Activated CD4-positive, alpha-beta T cell treated with anti-CD3 and anti-CD28 coated beads for 4 hours (primary cell): ENCODE measurements at regions not wholly inside any gene's neighbourhood (a gene's known extent, or its start where the extent isn't known, plus 50 kb on each side); places are given as distances from the start of the nearest gene placed in this dataset.

Experiments used
- DNase-seq, 2 donors: peaks; one replicate each; pipeline ENCODE4 v3.0.0-alpha.2; 2020

DNA sequence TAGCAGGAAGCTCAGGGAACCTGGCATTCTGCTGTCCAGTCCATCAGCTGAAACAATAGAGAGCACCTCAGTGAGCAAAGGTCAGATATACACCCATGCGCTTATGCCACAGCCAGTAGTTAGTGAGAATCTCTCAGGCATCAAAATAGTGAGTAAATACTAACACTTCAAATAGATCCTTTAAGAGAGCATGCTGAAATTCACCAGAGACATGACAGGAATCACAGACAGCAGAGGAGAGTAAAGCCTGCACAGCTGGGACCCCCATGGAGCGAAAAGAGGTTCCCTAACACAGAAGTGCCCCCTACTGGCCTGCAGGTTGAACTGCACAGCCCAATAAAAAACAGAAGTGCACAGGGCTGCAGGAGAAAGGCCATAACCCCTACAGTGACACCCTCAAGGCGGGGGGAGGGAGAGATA is 57.6 kb upstream of the ANTXRL start:
- peak; percentile 2 to 8 for DNase-seq

DNA sequence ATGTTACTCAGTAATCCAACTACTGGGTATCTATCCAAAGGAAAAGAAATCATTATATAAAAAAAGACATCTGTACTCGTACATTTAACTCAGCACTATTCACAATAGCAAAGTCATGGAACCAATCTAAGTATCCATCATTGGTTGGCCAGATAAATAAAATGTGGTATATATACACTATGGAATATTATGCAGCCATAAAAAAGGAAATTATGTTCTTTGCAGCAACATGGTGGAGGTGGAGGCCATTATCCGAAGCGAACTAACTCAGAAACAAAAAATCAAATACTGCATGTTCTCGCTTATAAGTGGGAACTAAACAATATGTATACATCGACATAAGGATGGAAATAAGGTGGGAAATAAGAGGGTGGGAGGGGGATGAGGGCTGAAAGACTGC is 56.2 kb upstream of the ANTXRL start:
- no peak for DNase-seq

DNA sequence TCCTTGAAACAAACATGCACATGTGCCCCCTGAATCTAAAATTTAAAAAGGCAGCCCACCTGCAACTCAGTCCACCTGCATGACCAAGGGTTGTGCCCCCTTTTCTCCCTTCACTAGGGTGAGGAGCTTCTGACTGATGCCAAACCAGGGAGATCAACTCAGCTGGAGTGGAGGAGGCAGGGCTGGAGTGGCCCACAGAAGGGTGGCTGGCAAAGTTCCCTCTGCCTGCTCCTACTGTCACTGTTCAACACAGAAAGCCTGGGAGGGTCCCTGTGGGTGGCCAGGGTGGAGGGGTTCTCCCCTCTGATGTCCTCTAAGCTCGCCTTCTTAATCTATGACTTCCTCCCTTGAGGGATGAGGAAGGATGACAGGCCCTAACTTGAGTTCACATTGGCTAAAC is 55.7 kb upstream of the ANTXRL start:
- DNase-seq, result no peak

DNA sequence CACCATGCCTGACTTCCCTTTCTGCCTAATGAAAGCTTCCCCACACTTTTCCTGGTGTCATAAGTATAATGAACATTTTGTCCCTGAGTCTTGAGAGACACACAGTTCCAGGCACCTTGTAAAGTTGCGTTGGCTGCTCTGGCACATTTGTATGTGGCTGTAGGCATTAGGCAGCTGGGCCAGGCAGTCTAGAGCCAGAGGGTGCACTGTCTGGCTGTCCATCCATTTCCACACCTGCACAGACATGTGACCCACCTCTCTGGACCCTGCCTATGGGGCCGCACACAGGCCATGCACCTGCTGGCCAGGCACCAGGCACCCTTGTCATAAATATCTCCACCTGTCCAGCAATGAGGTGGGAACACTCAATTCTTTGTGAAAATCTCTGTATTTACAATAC is 54.7 kb upstream of the ANTXRL start:
- DNase-seq, result no peak

DNA sequence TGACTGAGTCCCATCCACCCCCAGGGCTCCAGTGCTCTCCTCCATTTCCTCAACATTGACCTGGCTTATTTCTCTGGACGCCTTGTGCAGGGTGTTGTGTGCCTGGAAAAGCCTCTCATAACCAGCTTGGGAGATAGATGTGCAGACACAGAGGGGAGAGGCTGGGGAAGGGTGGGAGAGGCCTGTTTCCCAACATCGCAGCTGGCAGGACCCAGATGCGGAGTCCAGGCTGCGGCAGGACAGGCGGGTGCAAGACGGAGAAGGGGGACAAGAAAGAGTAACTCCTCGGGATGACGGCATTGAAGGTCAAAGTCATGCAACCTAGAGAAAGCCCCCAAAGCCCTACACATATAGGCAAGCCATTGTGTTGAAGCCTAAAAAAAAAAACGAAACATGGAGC is 54.1 kb upstream of the ANTXRL start:
- no peak for DNase-seq

- DNase-seq, result peak in 1 of 2 donors; percentile 1
These were observed 53.6 kb upstream of the ANTXRL start for GRCh38 chr10:46233181-46233580.

GRCh38 chr10:46234026-46234425 is 52.8 kb upstream of the ANTXRL start:
- peak in 1 of 2 donors; percentile 1 for DNase-seq

GRCh38 chr10:46234431-46235060 is 52.3 kb upstream of the ANTXRL start:
- no peak for DNase-seq

GRCh38 chr10:46235705-46236545 is 50.9 kb upstream of the ANTXRL start:
- DNase-seq, result no peak

GRCh38 chr10:46236546-46236887 is 50.3 kb upstream of the ANTXRL start:
- DNase-seq, result no peak

- DNase-seq, result no peak
These were observed 49.7 kb upstream of the ANTXRL start for GRCh38 chr10:46236941-46237681.
